ENCODE measurements at regions not wholly inside any gene's neighbourhood (a gene's known extent, or its start where the extent isn't known, plus 50 kb on each side); places are given as distances from the start of the nearest gene placed in this dataset.

DNA sequence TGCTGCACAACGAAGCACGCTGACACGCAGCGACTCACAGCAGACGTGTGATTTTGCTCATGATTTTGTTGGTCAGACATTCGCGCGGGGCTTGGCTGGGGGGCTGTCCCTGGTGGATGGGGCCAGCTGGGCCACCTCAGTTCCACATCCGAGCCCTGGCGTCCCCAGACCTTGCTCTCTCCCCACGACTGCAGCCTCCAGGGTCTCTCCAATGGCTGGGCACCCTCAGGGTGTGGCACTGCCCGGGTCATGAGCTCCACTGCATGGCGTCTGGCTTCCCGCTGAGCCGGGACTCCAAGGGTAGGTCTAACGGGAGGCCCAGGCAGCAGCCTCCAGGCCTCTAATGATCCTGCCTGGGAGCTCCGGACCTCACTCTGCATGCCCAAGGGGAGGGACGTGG is 173.0 kb upstream of the AJAP1 start:
- TF ChIP-seq, protein P1, sequence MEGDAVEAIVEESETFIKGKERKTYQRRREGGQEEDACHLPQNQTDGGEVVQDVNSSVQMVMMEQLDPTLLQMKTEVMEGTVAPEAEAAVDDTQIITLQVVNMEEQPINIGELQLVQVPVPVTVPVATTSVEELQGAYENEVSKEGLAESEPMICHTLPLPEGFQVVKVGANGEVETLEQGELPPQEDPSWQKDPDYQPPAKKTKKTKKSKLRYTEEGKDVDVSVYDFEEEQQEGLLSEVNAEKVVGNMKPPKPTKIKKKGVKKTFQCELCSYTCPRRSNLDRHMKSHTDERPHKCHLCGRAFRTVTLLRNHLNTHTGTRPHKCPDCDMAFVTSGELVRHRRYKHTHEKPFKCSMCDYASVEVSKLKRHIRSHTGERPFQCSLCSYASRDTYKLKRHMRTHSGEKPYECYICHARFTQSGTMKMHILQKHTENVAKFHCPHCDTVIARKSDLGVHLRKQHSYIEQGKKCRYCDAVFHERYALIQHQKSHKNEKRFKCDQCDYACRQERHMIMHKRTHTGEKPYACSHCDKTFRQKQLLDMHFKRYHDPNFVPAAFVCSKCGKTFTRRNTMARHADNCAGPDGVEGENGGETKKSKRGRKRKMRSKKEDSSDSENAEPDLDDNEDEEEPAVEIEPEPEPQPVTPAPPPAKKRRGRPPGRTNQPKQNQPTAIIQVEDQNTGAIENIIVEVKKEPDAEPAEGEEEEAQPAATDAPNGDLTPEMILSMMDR (IDR thresholded peaks at IDR 0.05): no peak
- TF ChIP-seq POLR2A (IDR thresholded peaks at IDR 0.05): no peak

Measured in thyroid gland (tissue), 4 donors.